GM06990 (cell line): ENCODE measurements at regions not wholly inside any gene's neighbourhood (a gene's known extent, or its start where the extent isn't known, plus 50 kb on each side); places are given as distances from the start of the nearest gene placed in this dataset.
A peak's percentile ranks its signal among the peaks of the same experiment; 100 is the strongest.

Source experiments
- DNase-seq: peaks from one replicate; pipeline ENCODE4 v3.0.0-alpha.2; 2011; ENCODE audit not compliant: insufficient read length; ENCODE audit errors: extremely low read depth
- H3K27me3 ChIP-seq: replicated peaks from 2 replicates; pipeline ENCODE4 v1.6.0; 2011; ENCODE audit warnings: low read length; ENCODE audit not compliant: control insufficient read depth, insufficient read depth
- H3K36me3 ChIP-seq: 2 replicates; pipeline ENCODE4 v1.5.1; 2011; ENCODE audit warnings: low read length; ENCODE audit not compliant: control insufficient read depth, insufficient read depth
- H3K4me3 ChIP-seq: replicated peaks from 2 replicates; pipeline ENCODE4 v1.5.1; 2011; ENCODE audit warnings: low read depth, mild to moderate bottlenecking, control low read depth, low read length
- CTCF ChIP-seq: IDR thresholded peaks from 2 replicates; pipeline ENCODE4 v1.5.1; 2011; ENCODE audit warnings: low read length, control low read depth, mild to moderate bottlenecking, inconsistent platforms; ENCODE audit not compliant: insufficient read depth, poor library complexity, severe bottlenecking

- no peaks in the 10 kb centered on the region for H3K36me3 ChIP-seq
- peak; percentile 99 for TF ChIP-seq CTCF
- no peak overlapping the region for H3K4me3 ChIP-seq
- DNase-seq: peak; percentile 89
- no peaks in the 10 kb centered on the region for H3K27me3 ChIP-seq
These were observed 64.4 kb upstream of the TM9SF2 start for GRCh38 chr13:99436686-99437416.

- Histone ChIP-seq H3K36me3 (no peaks in the 10 kb centered on the region), H3K27me3 (no peaks in the 10 kb centered on the region), H3K4me3 (no peak overlapping the region)
- no peak for DNase-seq
- TF ChIP-seq CTCF: no peak
These were observed 62.2 kb upstream of the TM9SF2 start for GRCh38 chr13:99439048-99439447.

- Histone ChIP-seq H3K36me3 (no peaks in the 10 kb centered on the region), H3K4me3 (no peak overlapping the region), H3K27me3 (no peaks in the 10 kb centered on the region)
- TF ChIP-seq CTCF: no peak
- no peak for DNase-seq
These were observed 61.2 kb upstream of the TM9SF2 start for GRCh38 chr13:99439850-99440604.

- no peak for DNase-seq
- no peaks in the 10 kb centered on the region for H3K36me3 ChIP-seq
- peak; percentile 87 for TF ChIP-seq CTCF
- no peaks in the 10 kb centered on the region for H3K27me3 ChIP-seq
- H3K4me3 ChIP-seq: no peak overlapping the region
These were observed 58.9 kb upstream of the TM9SF2 start for GRCh38 chr13:99442273-99442895.

GRCh38 chr13:99446242-99446641 is 55.0 kb upstream of the TM9SF2 start:
- Histone ChIP-seq H3K27me3 (no peaks in the 10 kb centered on the region), H3K4me3 (no peak overlapping the region), H3K36me3 (no peaks in the 10 kb centered on the region)
- no peak for DNase-seq
- peak; percentile 28 for TF ChIP-seq CTCF
